ENCODE measurements at regions not wholly inside any gene's neighbourhood (a gene's known extent, or its start where the extent isn't known, plus 50 kb on each side); places are given as distances from the start of the nearest gene placed in this dataset.

- TF ChIP-seq CTCF (IDR thresholded peaks at IDR 0.05; ENCODE audit: insufficient read depth, low read length, poor library complexity, severe bottlenecking) (no peak), EZH2phosphoT487 (conservative IDR thresholded peaks at IDR 0.05; ENCODE audit: low read length) (no peak)
- Histone ChIP-seq H2AFZ (ENCODE audit: low read depth, low read length, severe bottlenecking) (peak overlapping the region; percentile 49), H3K9ac (ENCODE audit: low read length) (0 out of 2 replicates have a peak overlapping the region, but pooled peaks have one; percentile 25)
Measured at GRCh38 chr20:53712212-53712977, 118.8 kb upstream of the ZNF217 start.

GRCh38 chr20:53711333-53712211 is 117.9 kb upstream of the ZNF217 start:
- peak overlapping the region; percentile 49 for H2AFZ ChIP-seq (ENCODE audit: low read depth, low read length, severe bottlenecking)
- H3K36me3 ChIP-seq (ENCODE audit: low read length): no peaks in the 10 kb centered on the region
- no peaks in the 10 kb centered on the region for H3K27me3 ChIP-seq (ENCODE audit: low read length)
- TF ChIP-seq CTCF (IDR thresholded peaks at IDR 0.05; ENCODE audit: insufficient read depth, low read length, poor library complexity, severe bottlenecking): no peak
- TF ChIP-seq EZH2phosphoT487 (conservative IDR thresholded peaks at IDR 0.05; ENCODE audit: low read length): no peak
- H3K4me3 ChIP-seq (ENCODE audit: insufficient read depth, low read length, poor library complexity, severe bottlenecking): no peak overlapping the region
- H3K9me3 ChIP-seq (ENCODE audit: insufficient read depth, low read length): no peaks in the 10 kb centered on the region
- H3F3A ChIP-seq (ENCODE audit: insufficient read depth): peaks cover 19% of the 10 kb centered on the region
- H3K79me2 ChIP-seq (ENCODE audit: insufficient read depth, low read length): no peaks in the 10 kb centered on the region
- H3K9ac ChIP-seq (ENCODE audit: low read length): peak overlapping the region; percentile 25; the same call in 1 of the 2 replicates
- H3K4me2 ChIP-seq (ENCODE audit: low read depth, low read length, poor library complexity, severe bottlenecking): peak overlapping the region; percentile 19
- H3K9me2 ChIP-seq (replicated peaks; ENCODE audit: insufficient read depth, low read length): no peaks in the 10 kb centered on the region
- no peak overlapping the region for H3K27ac ChIP-seq (ENCODE audit: low read depth, low read length)
- H4K20me1 ChIP-seq (ENCODE audit: low read depth, low read length): no peaks in the 10 kb centered on the region

More at GRCh38 chr20:53712212-53712977, 118.8 kb upstream of the ZNF217 start:
- Histone ChIP-seq H3K36me3 (ENCODE audit: low read length) (no peaks in the 10 kb centered on the region), H3K4me3 (ENCODE audit: insufficient read depth, low read length, poor library complexity, severe bottlenecking) (no peak overlapping the region), H3F3A (ENCODE audit: insufficient read depth) (peaks cover 11% of the 10 kb centered on the region), H3K9me3 (ENCODE audit: insufficient read depth, low read length) (no peaks in the 10 kb centered on the region), H3K4me2 (ENCODE audit: low read depth, low read length, poor library complexity, severe bottlenecking) (peak overlapping the region; percentile 19), H3K9me2 (replicated peaks; ENCODE audit: insufficient read depth, low read length) (no peaks in the 10 kb centered on the region), H3K27ac (ENCODE audit: low read depth, low read length) (no peak overlapping the region), H3K79me2 (ENCODE audit: insufficient read depth, low read length) (no peaks in the 10 kb centered on the region), H4K20me1 (ENCODE audit: low read depth, low read length) (no peaks in the 10 kb centered on the region), H3K27me3 (ENCODE audit: low read length) (no peaks in the 10 kb centered on the region)

- peak overlapping the region; percentile 43 for H3K9ac ChIP-seq (ENCODE audit: low read length)
- no peaks in the 10 kb centered on the region for H3K79me2 ChIP-seq (ENCODE audit: insufficient read depth, low read length)
- H2AFZ ChIP-seq (ENCODE audit: low read depth, low read length, severe bottlenecking): no peak overlapping the region
Measured at GRCh38 chr20:53708129-53708968, 114.7 kb upstream of the ZNF217 start.

More at GRCh38 chr20:53708129-53708968, 114.7 kb upstream of the ZNF217 start:
- Histone ChIP-seq H3F3A (ENCODE audit: insufficient read depth) (peaks cover 25% of the 10 kb centered on the region), H3K4me3 (ENCODE audit: insufficient read depth, low read length, poor library complexity, severe bottlenecking) (peak overlapping the region; percentile 19), H3K27ac (ENCODE audit: low read depth, low read length) (peak overlapping the region; percentile 96), H3K9me2 (replicated peaks; ENCODE audit: insufficient read depth, low read length) (no peaks in the 10 kb centered on the region), H3K9me3 (ENCODE audit: insufficient read depth, low read length) (no peaks in the 10 kb centered on the region), H3K27me3 (ENCODE audit: low read length) (no peaks in the 10 kb centered on the region), H4K20me1 (ENCODE audit: low read depth, low read length) (no peaks in the 10 kb centered on the region), H3K36me3 (ENCODE audit: low read length) (no peaks in the 10 kb centered on the region), H3K4me2 (ENCODE audit: low read depth, low read length, poor library complexity, severe bottlenecking) (peak overlapping the region; percentile 66)
- no peak for TF ChIP-seq EZH2phosphoT487 (conservative IDR thresholded peaks at IDR 0.05; ENCODE audit: low read length)
- TF ChIP-seq CTCF (IDR thresholded peaks at IDR 0.05; ENCODE audit: insufficient read depth, low read length, poor library complexity, severe bottlenecking): no peak

Data from SU-DHL-6 (cell line).